ENCODE measurements at regions not wholly inside any gene's neighbourhood (a gene's known extent, or its start where the extent isn't known, plus 50 kb on each side); places are given as distances from the start of the nearest gene placed in this dataset.
"Not testable (repeated sequence)": the region's sequence is repeated elsewhere in the genome, so short reads cannot be mapped to it uniquely, and the experiment has no call there.

DNA sequence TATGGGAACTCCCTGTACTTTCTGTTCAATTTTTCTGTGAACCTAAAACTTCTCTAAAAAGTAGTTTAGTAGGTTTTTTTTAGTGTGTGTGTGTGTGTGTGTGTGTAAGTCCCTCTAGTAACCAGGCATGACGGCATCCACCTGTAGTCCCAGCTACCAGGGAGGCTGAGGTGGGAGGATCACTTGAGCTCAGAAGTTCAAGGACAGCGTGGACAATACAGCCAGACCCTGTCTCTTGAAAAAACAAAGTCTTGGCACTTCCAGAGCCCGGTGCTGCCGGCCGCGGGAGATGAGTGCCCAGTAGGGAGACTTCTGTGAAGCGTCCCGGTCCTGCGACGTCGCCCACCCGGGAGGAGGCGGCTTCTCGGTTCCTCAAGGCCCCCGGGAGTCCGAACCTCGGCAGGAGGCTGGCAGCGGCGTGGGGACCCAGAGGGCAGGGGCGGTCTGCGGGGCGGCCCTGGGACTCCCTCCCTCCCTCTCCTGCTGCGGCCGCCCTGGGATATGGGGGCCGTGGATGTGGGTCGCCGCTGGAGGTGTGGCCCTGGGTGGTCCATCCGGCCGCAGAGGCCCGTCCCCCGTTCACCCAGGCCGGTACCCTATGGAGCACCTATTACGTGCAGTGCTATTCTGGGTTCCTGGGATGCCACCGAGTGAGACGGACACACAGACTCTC, 78.0 kb upstream of the SIRPG start:
- WGBS, 3 donors, result 92 to 96% (median 96%) methylated on average over 29 to 35 of the region's 35 CpGs
- Histone ChIP-seq H3K27ac (ENCODE audit: low read depth in 1 of 3, low read length in 2 of 3) (no peak overlapping the region), H3K4me3 (ENCODE audit: low read depth in 1 of 3, low read length in 3 of 3) (no peak overlapping the region), H3K27me3 (ENCODE audit: control insufficient read depth in 3 of 3, insufficient read depth in 3 of 3, low read length in 3 of 3) (no peaks in the 10 kb centered on the region), H3K36me3 (ENCODE audit: control insufficient read depth in 3 of 3, insufficient read depth in 2 of 3, low read depth in 1 of 3, low read length in 3 of 3) (no peaks in the 10 kb centered on the region), H3K4me1 (ENCODE audit: control insufficient read depth in 3 of 3, insufficient read depth in 2 of 3, low read depth in 1 of 3, low read length in 2 of 3) (no peaks in the 10 kb centered on the region), H3K9me3 (ENCODE audit: control insufficient read depth in 2 of 2, insufficient read depth in 1 of 2, low read depth in 1 of 2, low read length in 1 of 2) (no peaks in the 10 kb centered on the region)
- DNase-seq, result no peak
- no peak for FAIRE-seq

DNA sequence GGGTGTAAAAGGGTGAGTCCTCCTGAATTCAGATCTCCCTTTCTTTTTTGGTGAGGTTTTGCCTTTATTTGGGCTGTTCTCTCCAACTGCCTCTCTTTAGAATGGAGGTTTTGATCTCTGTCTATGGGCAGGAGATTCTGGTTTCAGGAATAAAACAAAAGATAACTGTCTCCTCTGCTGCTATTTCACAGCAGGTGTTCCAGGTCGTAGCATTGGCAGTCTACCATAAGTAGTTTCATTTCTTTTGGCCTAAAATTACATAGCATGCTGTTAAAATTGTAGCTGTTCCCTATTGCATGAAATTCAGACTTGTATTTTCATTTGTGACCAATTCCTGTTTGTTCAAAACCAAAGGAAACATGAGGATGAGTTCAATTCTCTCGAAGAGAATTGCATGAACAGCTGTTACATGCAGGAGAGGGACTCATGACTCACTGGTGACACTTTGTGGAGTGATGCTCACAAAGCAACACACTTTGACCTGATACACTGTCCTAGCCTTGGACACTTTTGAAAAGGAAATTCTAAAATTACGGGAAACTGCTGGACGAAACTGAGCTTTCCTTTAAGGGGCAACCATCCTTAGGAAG, 76.8 kb upstream of the SIRPG start:
- DNase-seq (peak; percentile 8 to 41), FAIRE-seq (no peak)
- H3K27me3 ChIP-seq (ENCODE audit: control insufficient read depth in 3 of 3, insufficient read depth in 3 of 3, low read length in 3 of 3), result no peaks in the 10 kb centered on the region
- no peak overlapping the region for H3K27ac ChIP-seq (ENCODE audit: low read depth in 1 of 3, low read length in 2 of 3)
- H3K36me3 ChIP-seq (ENCODE audit: control insufficient read depth in 3 of 3, insufficient read depth in 2 of 3, low read depth in 1 of 3, low read length in 3 of 3), result no peaks in the 10 kb centered on the region
- H3K9me3 ChIP-seq (ENCODE audit: control insufficient read depth in 2 of 2, insufficient read depth in 1 of 2, low read depth in 1 of 2, low read length in 1 of 2), result no peaks in the 10 kb centered on the region
- 39 to 43% (median 41%) methylated on average over 4 of the region's 4 CpGs for WGBS, 3 donors
- no peaks in the 10 kb centered on the region for H3K4me1 ChIP-seq (ENCODE audit: control insufficient read depth in 3 of 3, insufficient read depth in 2 of 3, low read depth in 1 of 3, low read length in 2 of 3)
- H3K4me3 ChIP-seq (ENCODE audit: low read depth in 1 of 3, low read length in 3 of 3), result no peak overlapping the region

DNA sequence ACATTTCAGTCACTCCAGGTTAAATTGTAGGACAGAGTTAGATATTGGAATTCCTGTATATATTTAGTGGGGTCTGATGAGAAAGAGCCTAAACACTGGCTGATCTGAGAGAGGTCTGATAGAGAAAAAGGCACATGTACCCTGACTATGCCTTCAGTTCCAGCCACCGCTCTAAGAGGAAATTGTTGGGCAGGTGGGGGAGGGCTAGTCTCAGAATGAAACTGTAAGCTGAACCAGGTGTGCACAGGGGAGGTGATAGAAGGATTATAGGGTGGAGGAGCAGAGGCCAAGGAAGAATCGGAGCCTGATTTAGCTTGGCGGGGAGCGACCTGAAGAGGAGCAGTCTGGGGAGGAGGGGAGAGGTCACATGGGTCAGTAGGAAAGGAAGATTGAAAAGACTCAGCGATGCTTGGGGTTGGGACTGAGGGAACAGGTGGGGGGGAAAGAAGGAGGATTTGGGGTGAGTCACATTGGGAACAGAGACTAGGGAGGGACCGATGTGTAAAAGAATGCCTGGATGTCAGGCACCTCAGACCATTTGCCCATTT, 74.3 kb upstream of the SIRPG start:
- WGBS, 3 donors, result 14 to 46% (median 20%) methylated on average over 6 of the region's 6 CpGs
- not testable (repeated sequence) for H3K4me3 ChIP-seq (ENCODE audit: low read depth in 1 of 3, low read length in 3 of 3); H3K4me1 ChIP-seq (ENCODE audit: control insufficient read depth in 3 of 3, insufficient read depth in 2 of 3, low read depth in 1 of 3, low read length in 2 of 3); H3K36me3 ChIP-seq (ENCODE audit: control insufficient read depth in 3 of 3, insufficient read depth in 2 of 3, low read depth in 1 of 3, low read length in 3 of 3); H3K27ac ChIP-seq (ENCODE audit: low read depth in 1 of 3, low read length in 2 of 3); H3K27me3 ChIP-seq (ENCODE audit: control insufficient read depth in 3 of 3, insufficient read depth in 3 of 3, low read length in 3 of 3); FAIRE-seq; H3K9me3 ChIP-seq (ENCODE audit: control insufficient read depth in 2 of 2, insufficient read depth in 1 of 2, low read depth in 1 of 2, low read length in 1 of 2)
- peak; percentile 15 to 46 for DNase-seq

DNA sequence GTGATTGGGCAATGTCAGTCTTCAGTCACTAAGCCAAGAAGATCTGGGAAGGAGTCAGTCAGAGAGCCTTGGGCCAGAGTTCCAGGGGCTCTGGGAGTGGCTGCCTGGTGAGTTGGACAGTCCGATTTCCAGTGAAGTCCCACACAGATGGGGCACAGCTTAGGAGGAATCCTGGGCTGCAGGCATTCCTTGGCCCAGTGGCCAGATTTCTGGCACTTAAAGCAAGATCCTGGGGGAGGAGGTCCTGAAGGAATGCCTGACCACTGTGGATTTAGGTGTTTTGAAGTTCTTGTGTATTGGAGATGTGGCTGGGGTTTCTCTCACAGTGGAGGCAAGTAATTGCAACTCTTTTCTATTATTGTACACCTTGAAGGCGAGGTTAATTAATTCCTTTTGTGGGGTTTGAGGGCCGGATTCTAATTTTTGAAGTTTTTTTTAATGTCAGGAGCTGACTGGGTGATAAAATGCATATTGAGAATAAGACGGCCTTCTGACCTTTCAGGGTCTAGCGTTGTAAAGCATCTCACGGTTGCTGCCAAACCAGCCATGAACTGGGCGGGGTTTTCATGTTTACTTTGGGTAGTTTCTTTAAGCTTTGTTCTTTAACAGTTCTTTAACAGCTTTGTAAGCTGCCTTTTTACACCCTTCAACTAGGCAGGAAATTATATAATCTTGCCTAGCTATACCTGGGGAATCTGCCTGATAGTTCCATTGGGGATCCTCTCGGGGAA, 73.6 kb upstream of the SIRPG start:
- peak; percentile 30 to 42 for DNase-seq
- H3K9me3 ChIP-seq (ENCODE audit: control insufficient read depth in 2 of 2, insufficient read depth in 1 of 2, low read depth in 1 of 2, low read length in 1 of 2); H3K4me3 ChIP-seq (ENCODE audit: low read depth in 1 of 3, low read length in 3 of 3); H3K4me1 ChIP-seq (ENCODE audit: control insufficient read depth in 3 of 3, insufficient read depth in 2 of 3, low read depth in 1 of 3, low read length in 2 of 3); H3K27me3 ChIP-seq (ENCODE audit: control insufficient read depth in 3 of 3, insufficient read depth in 3 of 3, low read length in 3 of 3); FAIRE-seq; H3K36me3 ChIP-seq (ENCODE audit: control insufficient read depth in 3 of 3, insufficient read depth in 2 of 3, low read depth in 1 of 3, low read length in 3 of 3); H3K27ac ChIP-seq (ENCODE audit: low read depth in 1 of 3, low read length in 2 of 3): not testable (repeated sequence)
- 21 to 51% (median 32%) methylated on average over 8 of the region's 8 CpGs for WGBS, 3 donors

DNA sequence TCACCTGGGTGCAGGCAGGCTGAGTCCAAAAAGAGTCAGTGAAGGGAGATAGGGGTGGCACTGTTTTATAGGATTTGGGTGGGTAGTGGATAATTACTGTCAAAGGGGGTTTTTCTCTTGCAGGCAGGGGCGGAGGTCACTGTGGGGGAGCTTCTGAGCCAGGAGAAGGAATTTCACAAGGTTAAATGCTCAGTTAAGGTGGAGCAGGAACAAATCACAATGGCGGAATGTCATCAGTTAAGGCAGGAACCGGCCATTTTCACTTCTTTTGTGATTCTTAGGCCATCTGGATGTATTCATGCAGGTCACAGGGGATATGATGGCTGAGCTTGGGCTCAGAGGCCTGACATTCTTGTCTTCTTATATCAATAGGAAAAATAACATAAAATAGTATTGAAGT, 69.7 kb upstream of the SIRPG start:
- not testable (repeated sequence) for FAIRE-seq; H3K9me3 ChIP-seq (ENCODE audit: control insufficient read depth in 2 of 2, insufficient read depth in 1 of 2, low read depth in 1 of 2, low read length in 1 of 2); H3K27ac ChIP-seq (ENCODE audit: low read depth in 1 of 3, low read length in 2 of 3); H3K4me3 ChIP-seq (ENCODE audit: low read depth in 1 of 3, low read length in 3 of 3); H3K36me3 ChIP-seq (ENCODE audit: control insufficient read depth in 3 of 3, insufficient read depth in 2 of 3, low read depth in 1 of 3, low read length in 3 of 3); H3K4me1 ChIP-seq (ENCODE audit: control insufficient read depth in 3 of 3, insufficient read depth in 2 of 3, low read depth in 1 of 3, low read length in 2 of 3); H3K27me3 ChIP-seq (ENCODE audit: control insufficient read depth in 3 of 3, insufficient read depth in 3 of 3, low read length in 3 of 3); DNase-seq
- 88 to 95% (median 94%) methylated on average over 3 of the region's 3 CpGs for WGBS, 3 donors

DNA sequence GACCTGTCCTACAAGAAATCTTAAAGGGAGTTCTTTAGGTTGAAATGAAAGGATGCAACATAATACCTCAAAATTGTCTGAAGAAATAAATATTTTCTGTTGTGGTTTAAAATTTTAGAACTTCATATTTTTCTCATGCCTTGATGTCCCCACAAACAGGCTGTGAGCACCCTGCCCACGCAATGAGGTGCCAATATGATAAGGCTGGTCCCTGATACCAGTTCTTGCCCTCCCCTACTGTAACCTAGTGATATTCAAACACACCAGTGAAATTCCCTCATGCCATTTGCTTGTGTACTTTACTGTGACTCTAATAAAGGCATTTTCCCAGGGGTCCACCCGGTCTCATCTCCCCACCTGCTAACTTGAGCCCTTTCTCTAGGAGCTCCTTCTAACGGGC, 67.3 kb upstream of the SIRPG start:
- Histone ChIP-seq H3K27ac (ENCODE audit: low read depth in 1 of 3, low read length in 2 of 3) (no peak overlapping the region), H3K4me3 (ENCODE audit: low read depth in 1 of 3, low read length in 3 of 3) (no peak overlapping the region), H3K36me3 (ENCODE audit: control insufficient read depth in 3 of 3, insufficient read depth in 2 of 3, low read depth in 1 of 3, low read length in 3 of 3) (no peaks in the 10 kb centered on the region), H3K9me3 (ENCODE audit: control insufficient read depth in 2 of 2, insufficient read depth in 1 of 2, low read depth in 1 of 2, low read length in 1 of 2) (peaks cover 0 to 4% of the 10 kb centered on the region in 2 donors), H3K4me1 (ENCODE audit: control insufficient read depth in 3 of 3, insufficient read depth in 2 of 3, low read depth in 1 of 3, low read length in 2 of 3) (no peaks in the 10 kb centered on the region), H3K27me3 (ENCODE audit: control insufficient read depth in 3 of 3, insufficient read depth in 3 of 3, low read length in 3 of 3) (no peaks in the 10 kb centered on the region)
- 82 to 87% (median 82%) methylated on average over 3 of the region's 3 CpGs for WGBS, 3 donors
- no peak for DNase-seq
- no peak for FAIRE-seq

DNA sequence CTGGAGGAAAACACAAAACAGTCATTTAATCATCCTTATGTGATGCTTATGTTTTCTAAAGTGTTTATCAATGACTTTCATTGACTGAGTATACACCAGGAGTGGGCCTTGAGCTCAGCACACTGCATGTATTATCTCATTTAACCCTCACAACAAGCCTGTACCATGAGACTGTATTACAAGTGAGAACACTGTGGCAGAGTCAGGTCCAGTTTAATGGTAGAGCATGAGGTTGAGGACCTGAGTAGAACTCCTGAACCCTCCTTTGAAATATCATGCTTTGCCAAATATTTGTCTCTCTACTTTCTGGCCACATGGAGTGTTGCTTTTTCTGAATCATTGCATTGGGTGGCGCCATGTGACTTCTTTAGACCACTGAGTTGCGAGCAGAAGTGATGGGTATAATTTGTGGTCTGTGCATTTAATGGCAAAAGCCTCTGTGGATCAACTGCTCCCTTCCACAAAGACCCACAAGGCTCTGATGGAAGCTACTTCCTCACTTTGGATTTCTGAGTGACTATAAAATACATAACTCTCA, 65.0 kb upstream of the SIRPG start:
- Histone ChIP-seq H3K9me3 (ENCODE audit: control insufficient read depth in 2 of 2, insufficient read depth in 1 of 2, low read depth in 1 of 2, low read length in 1 of 2) (peaks cover 0 to 4% of the 10 kb centered on the region in 2 donors), H3K27me3 (ENCODE audit: control insufficient read depth in 3 of 3, insufficient read depth in 3 of 3, low read length in 3 of 3) (peaks cover 0 to 3% (median 0%) of the 10 kb centered on the region in 3 donors), H3K27ac (ENCODE audit: low read depth in 1 of 3, low read length in 2 of 3) (no peak overlapping the region), H3K4me1 (ENCODE audit: control insufficient read depth in 3 of 3, insufficient read depth in 2 of 3, low read depth in 1 of 3, low read length in 2 of 3) (no peaks in the 10 kb centered on the region), H3K36me3 (ENCODE audit: control insufficient read depth in 3 of 3, insufficient read depth in 2 of 3, low read depth in 1 of 3, low read length in 3 of 3) (no peaks in the 10 kb centered on the region), H3K4me3 (ENCODE audit: low read depth in 1 of 3, low read length in 3 of 3) (no peak overlapping the region)
- 56 to 73% (median 69%) methylated on average over 2 of the region's 2 CpGs for WGBS, 3 donors
- DNase-seq (no peak), FAIRE-seq (no peak)

DNA sequence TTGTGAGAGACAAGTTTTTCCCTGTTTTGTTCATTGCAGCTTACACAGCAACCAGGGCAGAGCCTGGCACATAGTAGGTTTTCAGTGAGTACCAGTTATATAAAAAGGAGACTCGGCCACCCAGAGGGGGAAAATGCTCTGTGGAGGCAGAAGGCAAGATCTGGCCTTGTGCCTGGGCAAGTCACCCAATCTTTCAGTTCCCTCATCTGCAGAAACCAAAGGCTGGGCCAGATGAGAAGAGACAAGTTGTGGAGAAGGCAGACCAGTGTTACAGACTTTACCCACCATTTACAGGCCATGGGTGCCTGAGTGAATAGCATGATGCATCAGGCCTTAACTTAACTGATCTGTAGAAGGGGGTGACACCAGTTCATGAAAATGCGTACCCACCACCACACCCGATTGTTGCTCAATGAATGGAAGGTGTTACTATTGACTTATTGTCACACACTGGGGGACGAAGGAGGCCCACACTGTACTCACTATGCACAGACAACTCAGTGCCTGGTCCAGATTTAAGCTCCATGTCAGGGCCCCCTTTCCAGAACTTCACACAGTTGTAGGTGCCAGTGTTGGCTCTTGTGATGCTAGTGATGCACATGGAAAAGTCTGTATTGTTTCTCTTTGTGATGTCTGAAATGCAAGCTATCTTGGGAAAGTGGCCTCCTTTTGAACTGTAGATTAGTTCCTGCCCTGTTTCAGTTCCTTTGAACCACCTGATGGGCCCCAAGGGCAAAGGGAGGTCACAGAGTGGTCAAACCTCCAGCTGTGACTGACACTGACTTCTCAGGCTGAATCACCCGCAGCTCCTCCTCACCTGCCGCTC, 64.3 kb upstream of the SIRPG start:
- DNase-seq (no peak), FAIRE-seq (no peak)
- no peak overlapping the region for H3K4me3 ChIP-seq (ENCODE audit: low read depth in 1 of 3, low read length in 3 of 3)
- no peak overlapping the region for H3K27ac ChIP-seq (ENCODE audit: low read depth in 1 of 3, low read length in 2 of 3)
- H3K9me3 ChIP-seq (ENCODE audit: control insufficient read depth in 2 of 2, insufficient read depth in 1 of 2, low read depth in 1 of 2, low read length in 1 of 2), result peaks cover 0 to 4% of the 10 kb centered on the region in 2 donors
- no peaks in the 10 kb centered on the region for H3K36me3 ChIP-seq (ENCODE audit: control insufficient read depth in 3 of 3, insufficient read depth in 2 of 3, low read depth in 1 of 3, low read length in 3 of 3)
- WGBS, 3 donors, result 60 to 85% (median 73%) methylated on average over 6 of the region's 6 CpGs
- no peaks in the 10 kb centered on the region for H3K4me1 ChIP-seq (ENCODE audit: control insufficient read depth in 3 of 3, insufficient read depth in 2 of 3, low read depth in 1 of 3, low read length in 2 of 3)
- H3K27me3 ChIP-seq (ENCODE audit: control insufficient read depth in 3 of 3, insufficient read depth in 3 of 3, low read length in 3 of 3), result peaks cover 0 to 3% (median 0%) of the 10 kb centered on the region in 3 donors

Measured in small intestine (tissue), 7 donors.